ENCODE measurements at regions not wholly inside any gene's neighbourhood (a gene's known extent, or its start where the extent isn't known, plus 50 kb on each side); places are given as distances from the start of the nearest gene placed in this dataset.
A peak's percentile ranks its signal among the peaks of the same experiment; 100 is the strongest.

DNA sequence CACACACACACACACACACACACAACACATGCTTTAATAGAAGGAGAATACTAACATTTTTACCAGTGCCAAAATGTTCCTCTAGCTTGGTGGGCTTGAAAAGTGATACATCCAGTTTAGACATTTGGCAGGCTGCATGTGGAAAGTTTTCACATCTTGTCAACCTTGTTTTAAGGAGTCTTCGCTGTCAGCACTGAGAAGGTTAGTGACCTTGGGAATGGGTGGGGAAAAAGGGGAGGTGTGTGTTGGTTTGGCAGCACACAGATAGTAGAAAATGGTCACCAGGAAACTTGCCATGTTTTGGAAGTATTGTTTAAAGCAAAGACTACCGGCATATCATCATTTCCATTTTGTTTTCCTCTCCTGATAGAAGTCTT is 346.5 kb upstream of the ADAMTSL1 start:
- TF ChIP-seq, protein P1, sequence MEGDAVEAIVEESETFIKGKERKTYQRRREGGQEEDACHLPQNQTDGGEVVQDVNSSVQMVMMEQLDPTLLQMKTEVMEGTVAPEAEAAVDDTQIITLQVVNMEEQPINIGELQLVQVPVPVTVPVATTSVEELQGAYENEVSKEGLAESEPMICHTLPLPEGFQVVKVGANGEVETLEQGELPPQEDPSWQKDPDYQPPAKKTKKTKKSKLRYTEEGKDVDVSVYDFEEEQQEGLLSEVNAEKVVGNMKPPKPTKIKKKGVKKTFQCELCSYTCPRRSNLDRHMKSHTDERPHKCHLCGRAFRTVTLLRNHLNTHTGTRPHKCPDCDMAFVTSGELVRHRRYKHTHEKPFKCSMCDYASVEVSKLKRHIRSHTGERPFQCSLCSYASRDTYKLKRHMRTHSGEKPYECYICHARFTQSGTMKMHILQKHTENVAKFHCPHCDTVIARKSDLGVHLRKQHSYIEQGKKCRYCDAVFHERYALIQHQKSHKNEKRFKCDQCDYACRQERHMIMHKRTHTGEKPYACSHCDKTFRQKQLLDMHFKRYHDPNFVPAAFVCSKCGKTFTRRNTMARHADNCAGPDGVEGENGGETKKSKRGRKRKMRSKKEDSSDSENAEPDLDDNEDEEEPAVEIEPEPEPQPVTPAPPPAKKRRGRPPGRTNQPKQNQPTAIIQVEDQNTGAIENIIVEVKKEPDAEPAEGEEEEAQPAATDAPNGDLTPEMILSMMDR (IDR thresholded peaks at IDR 0.05; ENCODE audit: low read depth, low read length, missing control alignments): no peak
- DNase-seq: no peak
- no peak overlapping the region for H3K27ac ChIP-seq
- H3K27me3 ChIP-seq (replicated peaks): no peaks in the 10 kb centered on the region
- in situ Hi-C loops (cut with HindIII; ENCODE audit: low pct_ligation_motif_present, low sequenced_read_pairs): no loop called here
- H3K36me3 ChIP-seq (replicated peaks): no peaks in the 10 kb centered on the region
- no peak overlapping the region for H3K4me3 ChIP-seq (ENCODE audit: low read depth, low read length)

DNA sequence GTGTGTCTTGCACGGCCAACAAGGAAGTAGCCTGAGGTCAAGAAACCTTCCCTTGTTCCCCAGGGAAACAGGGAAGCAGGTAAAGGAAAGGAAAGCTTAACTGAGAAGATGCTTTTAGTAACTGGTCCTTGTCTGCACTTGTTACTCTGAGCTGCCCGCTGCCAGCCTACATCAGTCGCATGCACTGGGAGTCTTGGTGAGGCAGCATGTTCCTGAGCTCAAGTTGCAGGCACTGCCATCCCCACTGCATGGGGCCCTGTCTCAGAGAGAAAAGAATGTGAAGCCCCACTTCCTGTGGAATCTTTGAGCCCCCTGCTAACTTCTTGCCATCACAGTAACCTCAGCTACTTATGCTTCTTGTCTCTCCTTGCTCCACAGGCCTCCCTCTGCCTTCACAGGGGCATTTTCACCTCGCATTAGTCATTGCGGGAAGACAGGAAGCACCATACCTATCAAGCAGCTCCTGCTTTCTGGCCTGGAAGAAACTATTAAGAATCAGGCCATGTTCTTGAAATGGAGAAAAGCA is 344.1 kb upstream of the ADAMTSL1 start:
- in situ Hi-C loops (cut with HindIII; ENCODE audit: low pct_ligation_motif_present, low sequenced_read_pairs): no loop called here
- no peak overlapping the region for H3K27ac ChIP-seq
- no peak overlapping the region for H3K4me3 ChIP-seq (ENCODE audit: low read depth, low read length)

DNA sequence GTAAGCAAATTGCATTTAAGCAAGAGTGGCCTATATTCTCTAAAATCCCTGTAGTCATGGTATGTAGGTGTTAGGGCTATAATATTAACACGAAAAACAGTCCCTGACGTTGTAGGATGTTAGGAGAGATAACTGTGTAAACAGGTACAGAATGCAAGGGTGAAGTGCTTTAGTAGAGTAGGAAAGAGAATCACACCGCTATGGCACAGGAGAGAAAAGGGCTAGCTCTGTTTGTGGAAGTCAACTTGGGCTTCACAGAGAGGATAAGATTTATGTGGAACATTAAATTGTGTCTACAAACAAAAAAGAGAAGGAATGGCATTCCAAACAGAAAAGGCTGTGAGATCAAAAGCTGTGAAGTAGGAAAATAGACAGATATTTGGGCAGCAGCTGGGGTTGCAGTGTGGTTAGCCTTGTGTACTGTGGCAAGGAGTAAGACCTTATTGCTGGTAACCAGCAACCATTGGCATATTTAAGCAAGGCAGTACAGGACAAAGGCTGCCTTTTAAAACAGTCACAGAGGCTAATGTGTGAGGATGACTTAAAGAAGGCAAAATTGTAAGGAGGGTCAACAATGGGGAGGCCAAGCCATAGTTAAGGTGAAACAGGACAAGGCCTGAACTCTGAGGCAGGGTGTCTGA is 337.5 kb upstream of the ADAMTSL1 start:
- Histone ChIP-seq H3K4me3 (ENCODE audit: low read depth, low read length) (no peak overlapping the region), H3K27ac (no peak overlapping the region), H3K27me3 (replicated peaks) (no peaks in the 10 kb centered on the region), H3K36me3 (replicated peaks) (no peaks in the 10 kb centered on the region)
- in situ Hi-C loops (cut with HindIII; ENCODE audit: low pct_ligation_motif_present, low sequenced_read_pairs): no loop called here
- DNase-seq: no peak
- TF ChIP-seq, protein P1 (IDR thresholded peaks at IDR 0.05; ENCODE audit: low read depth, low read length, missing control alignments): no peak

More for the DNA sequence above, 344.1 kb upstream of the ADAMTSL1 start:
- H3K36me3 ChIP-seq (replicated peaks): no peaks in the 10 kb centered on the region
- TF ChIP-seq, protein P1 (IDR thresholded peaks at IDR 0.05; ENCODE audit: low read depth, low read length, missing control alignments): no peak
- H3K27me3 ChIP-seq (replicated peaks): no peaks in the 10 kb centered on the region
- DNase-seq: no peak

DNA sequence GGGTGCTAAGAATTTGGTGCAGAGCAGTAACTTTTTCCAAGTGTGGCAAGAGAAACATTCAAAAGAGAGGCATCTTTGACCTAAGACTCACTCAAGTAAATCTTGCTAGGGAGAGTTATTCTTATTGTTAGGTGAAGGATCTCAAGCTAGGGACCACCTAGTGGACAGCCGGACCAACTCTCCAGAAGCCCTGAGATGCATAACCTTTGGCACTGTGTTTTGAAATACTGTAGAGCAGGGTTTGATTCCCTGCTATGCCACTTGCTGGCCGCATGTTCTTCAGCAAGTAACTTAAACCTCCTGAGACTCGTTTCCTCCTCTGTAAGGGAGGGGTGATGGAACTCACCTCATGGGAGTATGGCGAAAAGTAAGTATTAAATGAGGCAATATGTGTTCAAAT is 336.1 kb upstream of the ADAMTSL1 start:
- Histone ChIP-seq H3K27me3 (replicated peaks) (no peaks in the 10 kb centered on the region), H3K4me3 (ENCODE audit: low read depth, low read length) (no peak overlapping the region), H3K27ac (no peak overlapping the region), H3K36me3 (replicated peaks) (no peaks in the 10 kb centered on the region)
- TF ChIP-seq, protein P1 (IDR thresholded peaks at IDR 0.05; ENCODE audit: low read depth, low read length, missing control alignments): peak; percentile 23
- in situ Hi-C loops (cut with HindIII; ENCODE audit: low pct_ligation_motif_present, low sequenced_read_pairs): no loop called here
- DNase-seq: no peak

DNA sequence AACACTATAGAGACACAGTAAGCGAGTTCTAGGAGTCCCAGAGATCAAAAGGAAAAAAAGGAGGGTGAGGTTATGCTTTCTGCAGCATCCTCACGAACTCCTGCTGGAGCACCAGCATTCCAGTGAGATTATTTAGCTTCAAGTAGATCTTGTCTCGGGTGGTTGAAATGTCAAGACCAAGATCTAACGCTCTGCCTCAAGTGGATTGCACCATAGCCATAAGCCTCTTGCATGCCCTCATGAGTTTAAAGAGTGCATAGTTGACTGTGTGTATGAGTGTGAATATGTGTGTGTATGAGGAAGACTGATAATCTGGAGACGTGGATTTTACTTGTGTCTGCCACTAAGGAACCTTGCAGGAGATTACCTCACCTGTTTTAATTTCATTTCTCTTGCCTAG is 335.3 kb upstream of the ADAMTSL1 start:
- in situ Hi-C loops (cut with HindIII; ENCODE audit: low pct_ligation_motif_present, low sequenced_read_pairs): no loop called here
- H3K27ac ChIP-seq: no peak overlapping the region

More for the DNA sequence above, 335.3 kb upstream of the ADAMTSL1 start:
- DNase-seq: no peak
- TF ChIP-seq, protein P1 (IDR thresholded peaks at IDR 0.05; ENCODE audit: low read depth, low read length, missing control alignments): no peak
- no peaks in the 10 kb centered on the region for H3K36me3 ChIP-seq (replicated peaks)
- H3K27me3 ChIP-seq (replicated peaks): no peaks in the 10 kb centered on the region
- no peak overlapping the region for H3K4me3 ChIP-seq (ENCODE audit: low read depth, low read length)
